AG04449 (cell line): ENCODE measurements at regions not wholly inside any gene's neighbourhood (a gene's known extent, or its start where the extent isn't known, plus 50 kb on each side); places are given as distances from the start of the nearest gene placed in this dataset.

Experiments used
- CTCF ChIA-PET: fragments of 350-600 bp; formaldehyde crosslinking; extraction: SDS; loops from one replicate; lab custom pipeline; 2021; ENCODE audit warnings: antibody characterized with exemption; lab: Yijun Ruan, JAX
- POLR2A ChIA-PET: fragments of 400-600, 350-600 bp; formaldehyde crosslinking; extraction: SDS; loops from one replicate; lab custom pipeline; 2020; ENCODE audit warnings: antibody characterized with exemption, inconsistent platforms; lab: Yijun Ruan, JAX
- DNase-seq: peaks from one replicate; pipeline ENCODE4 v3.0.0-alpha.2; 2010; ENCODE audit warnings: low read depth, low spot score
- H3K4me3 ChIP-seq: 2 replicates; pipeline ENCODE4 v1.5.1; 2011; ENCODE audit warnings: low read depth, mild to moderate bottlenecking, control low read depth, low read length
- CTCF ChIP-seq: IDR thresholded peaks from one replicate; pipeline ENCODE4 v1.5.1; 2011; ENCODE audit warnings: mild to moderate bottlenecking, moderate library complexity, low read length, control low read depth, inconsistent platforms; ENCODE audit not compliant: insufficient read depth; ENCODE audit errors: missing control alignments

GRCh38 chr1:178642282-178642681 is 82.8 kb upstream of the RALGPS2 start:
- no peak for TF ChIP-seq CTCF
- no peak for DNase-seq
- ChIA-PET POLR2A (no interaction called here), CTCF (interaction anchor here (1.6 kb wide), 1 partner anchor 9 kb away, joined by 5 read pairs; no protein-coding TSS in a partner anchor)
- no peak overlapping the region for H3K4me3 ChIP-seq

GRCh38 chr1:178643349-178643748 is 81.7 kb upstream of the RALGPS2 start:
- no peak for DNase-seq
- H3K4me3 ChIP-seq = no peak overlapping the region
- ChIA-PET POLR2A (no interaction called here), CTCF (interaction anchor here (1.0 to 1.6 kb wide), 2 partner anchors 8 to 10 kb away, joined by 3 to 5 read pairs; no protein-coding TSS in a partner anchor)
- TF ChIP-seq CTCF = no peak

- no peak for TF ChIP-seq CTCF
- CTCF ChIA-PET = interaction anchor here (1.0 kb wide), 1 partner anchor 9 kb away, joined by 3 read pairs; no protein-coding TSS in a partner anchor
- H3K4me3 ChIP-seq = no peak overlapping the region
- DNase-seq = no peak
- POLR2A ChIA-PET = no interaction called here
Observed at GRCh38 chr1:178643831-178644230, 81.2 kb upstream of the RALGPS2 start.

GRCh38 chr1:178644308-178645120 is 80.5 kb upstream of the RALGPS2 start:
- TF ChIP-seq CTCF = no peak
- H3K4me3 ChIP-seq = no peak overlapping the region
- CTCF ChIA-PET = interaction anchor here (1.0 to 1.1 kb wide), 2 partner anchors 15 to 102 kb away, joined by 3 read pairs; no protein-coding TSS in a partner anchor
- POLR2A ChIA-PET = interaction anchor here (0.5 to 0.6 kb wide), 2 partner anchors 10 to 40 kb away, joined by 3 to 4 read pairs; no protein-coding TSS in a partner anchor
- DNase-seq = no peak

- DNase-seq = no peak
- no peak overlapping the region for H3K4me3 ChIP-seq
- CTCF ChIA-PET = interaction anchor here (1.0 to 1.2 kb wide), 3 partner anchors 16 to 105 kb away, joined by 3 read pairs; no protein-coding TSS in a partner anchor
- TF ChIP-seq CTCF = no peak
- POLR2A ChIA-PET = interaction anchor here (0.6 to 1.3 kb wide), 3 partner anchors 11 to 12 kb away, joined by 3 to 6 read pairs (median 4); no protein-coding TSS in a partner anchor
Observed at GRCh38 chr1:178645157-178645807, 79.8 kb upstream of the RALGPS2 start.
